Ascending aorta (tissue), 2 donors: ENCODE measurements at regions not wholly inside any gene's neighbourhood (a gene's known extent, or its start where the extent isn't known, plus 50 kb on each side); places are given as distances from the start of the nearest gene placed in this dataset.

ENCODE experiments used
- DNase-seq, 2 donors: peaks; one replicate each; pipeline ENCODE4 v3.0.0-alpha.2; 2019; ENCODE audit warnings: low spot score in 2 of 2
- H3K27ac ChIP-seq, 2 donors: fragments of 200-600 bp; sonication (generic); one replicate each; pipeline ENCODE4 v1.5.1; 2016 to 2017; ENCODE audit warnings: mild to moderate bottlenecking in 1 of 2
- H3K27me3 ChIP-seq: fragments of 200-600 bp; sonication (generic); one replicate; pipeline ENCODE4 v1.5.1; 2017
- H3K36me3 ChIP-seq, 2 donors: fragments of 200-600 bp; sonication (generic); one replicate each; pipeline ENCODE4 v1.5.1; 2016
- H3K4me1 ChIP-seq, 2 donors: fragments of 200-600 bp; sonication (generic); one replicate each; pipeline ENCODE4 v1.5.1; 2016 to 2017; ENCODE audit warnings: mild to moderate bottlenecking in 1 of 2
- H3K4me3 ChIP-seq, 2 donors: fragments of 200-600 bp; sonication (generic); one replicate each; pipeline ENCODE4 v1.5.1; 2016 to 2017; ENCODE audit warnings: mild to moderate bottlenecking in 1 of 2
- H3K9me3 ChIP-seq, 2 donors: fragments of 200-600 bp; sonication (generic); one replicate each; pipeline ENCODE4 v1.5.1; 2016
- CTCF ChIP-seq, 3 experiments: fragments of 200-600 bp in 2 of 3; fragments of 450-650 bp in 1 of 3; sonication (generic) in 2 of 3; IDR thresholded peaks; one replicate each; pipeline ENCODE4 v1.5.1; 2016 to 2019; ENCODE audit warnings: antibody characterized with exemption in 3 of 3, mild to moderate bottlenecking in 1 of 3, moderate library complexity in 1 of 3
- intact Hi-C: fragments of 100-400 bp; cut with DNase I; formaldehyde crosslinking; loops from one replicate; pipeline ENCODE4 v1.15.1; 2023

DNA sequence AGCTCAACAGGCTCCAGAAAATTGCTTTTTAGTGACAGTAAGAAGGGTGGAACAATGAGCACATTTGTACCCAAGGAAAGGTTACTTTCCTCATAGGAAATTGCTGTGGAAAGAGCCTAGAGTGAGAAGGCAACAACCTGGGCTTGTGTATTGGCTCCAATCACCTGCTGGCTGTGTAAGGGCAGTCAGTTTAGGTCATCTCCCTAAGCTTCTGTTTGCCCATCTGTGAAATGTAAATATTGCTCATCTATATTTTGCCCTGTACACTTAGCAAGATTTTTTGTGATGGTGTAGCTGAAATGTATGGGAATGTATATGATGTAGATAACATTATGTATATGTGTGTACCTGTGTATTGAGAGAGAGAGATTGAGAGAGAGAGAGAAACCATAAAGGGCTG lies 225.2 kb upstream of the MPHOSPH6 start:
- intact Hi-C loops = no loop called here
- no peak overlapping the region for H3K4me3 ChIP-seq
- no peaks in the 10 kb centered on the region for H3K27me3 ChIP-seq
- no peaks in the 10 kb centered on the region for H3K9me3 ChIP-seq
- no peak for DNase-seq
- no peak for TF ChIP-seq CTCF (IDR thresholded peaks at IDR 0.05)
- no peaks in the 10 kb centered on the region for H3K36me3 ChIP-seq
- no peaks in the 10 kb centered on the region for H3K4me1 ChIP-seq
- no peak overlapping the region for H3K27ac ChIP-seq

DNA sequence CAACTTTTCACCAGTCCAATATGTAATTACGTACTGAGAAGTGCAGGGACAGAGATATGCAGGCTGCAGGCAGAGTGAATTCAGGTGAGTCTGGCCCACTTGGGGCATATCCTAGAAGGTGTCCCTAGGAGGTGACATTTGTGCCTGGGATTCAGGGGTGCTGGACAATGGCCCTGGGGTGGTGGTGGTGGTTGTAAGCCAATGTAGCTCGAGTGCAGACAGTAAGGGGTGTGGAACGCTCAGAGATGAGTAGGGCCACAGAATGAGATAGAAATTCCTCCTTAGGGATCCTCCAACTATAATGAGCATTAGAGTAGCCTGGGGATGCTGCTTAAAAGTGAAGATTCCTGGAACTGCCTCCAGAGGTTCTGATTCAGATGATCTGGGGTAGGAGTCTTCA lies 221.7 kb upstream of the MPHOSPH6 start:
- no peak for DNase-seq
- Histone ChIP-seq H3K36me3 (no peaks in the 10 kb centered on the region), H3K4me3 (no peak overlapping the region), H3K4me1 (no peaks in the 10 kb centered on the region), H3K27ac (no peak overlapping the region), H3K27me3 (no peaks in the 10 kb centered on the region), H3K9me3 (no peaks in the 10 kb centered on the region)
- TF ChIP-seq CTCF (IDR thresholded peaks at IDR 0.05) = no peak
- intact Hi-C loops = no loop called here

DNA sequence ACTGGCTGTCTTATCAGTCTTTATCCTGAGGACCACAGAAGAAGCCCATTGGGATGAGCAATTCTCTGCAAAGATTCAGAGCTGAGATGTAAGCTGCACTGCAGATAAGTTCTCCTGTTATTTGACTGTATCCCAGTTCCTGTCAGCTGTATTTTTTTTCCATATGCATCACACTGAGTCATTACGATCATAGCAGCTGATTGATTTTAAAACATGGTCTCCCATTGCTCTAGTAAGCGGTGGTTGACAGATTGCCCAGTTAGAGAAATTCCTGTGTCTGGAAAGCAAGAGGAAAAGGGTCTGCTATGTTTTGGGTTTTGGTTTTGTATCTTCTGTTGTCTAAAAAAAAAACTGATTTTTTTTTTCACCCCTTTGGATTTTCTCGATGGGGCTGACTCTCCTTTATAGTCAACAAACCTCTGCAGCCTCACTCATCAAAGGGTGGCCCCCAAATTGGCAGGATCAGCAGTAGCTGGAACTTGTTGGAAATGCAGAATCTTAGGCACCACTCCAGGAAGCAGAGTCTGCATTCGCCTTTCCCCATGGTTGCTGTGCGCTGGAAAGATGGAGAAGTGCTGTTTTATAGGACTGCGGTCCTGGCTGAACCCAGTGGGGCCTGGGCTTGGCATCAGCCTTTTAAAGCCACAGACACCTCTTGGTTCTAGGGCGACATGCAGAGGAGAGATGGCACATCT lies 220.1 kb upstream of the MPHOSPH6 start:
- Histone ChIP-seq H3K4me3 (no peak overlapping the region), H3K9me3 (no peaks in the 10 kb centered on the region), H3K4me1 (no peaks in the 10 kb centered on the region), H3K36me3 (no peaks in the 10 kb centered on the region), H3K27me3 (no peaks in the 10 kb centered on the region), H3K27ac (no peak overlapping the region)
- TF ChIP-seq CTCF (IDR thresholded peaks at IDR 0.05) = no peak
- no peak for DNase-seq
- intact Hi-C loops = no loop called here

- intact Hi-C loops = no loop called here
- H3K9me3 ChIP-seq = no peaks in the 10 kb centered on the region
- no peaks in the 10 kb centered on the region for H3K4me1 ChIP-seq
- H3K27me3 ChIP-seq = no peaks in the 10 kb centered on the region
- H3K36me3 ChIP-seq = no peaks in the 10 kb centered on the region
- H3K27ac ChIP-seq = no peak overlapping the region
- H3K4me3 ChIP-seq = no peak overlapping the region
- no peak for DNase-seq
- no peak for TF ChIP-seq CTCF (IDR thresholded peaks at IDR 0.05)
Observed at GRCh38 chr16:82386761-82387160, 216.7 kb upstream of the MPHOSPH6 start.

DNA sequence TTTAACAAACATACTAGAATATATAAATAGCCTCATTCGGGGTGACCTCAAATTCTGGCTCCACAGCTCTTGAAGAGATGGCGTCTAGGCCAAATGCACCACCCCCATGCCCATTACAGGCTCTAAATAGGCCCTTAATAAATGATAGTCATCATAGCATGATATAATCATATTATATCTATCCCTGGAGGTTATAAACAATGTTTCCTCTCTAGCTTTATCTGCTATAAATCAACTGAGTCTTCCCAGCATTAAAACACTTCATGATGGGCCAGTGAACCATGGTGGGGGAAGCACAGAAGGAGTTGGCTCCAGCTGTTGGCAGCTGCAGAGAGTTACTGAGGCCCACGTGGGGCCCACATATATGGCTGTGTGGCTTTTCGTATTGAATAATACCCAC lies 214.9 kb upstream of the MPHOSPH6 start:
- H3K4me1 ChIP-seq = no peaks in the 10 kb centered on the region
- DNase-seq = no peak
- H3K4me3 ChIP-seq = no peak overlapping the region
- no peak for TF ChIP-seq CTCF (IDR thresholded peaks at IDR 0.05)
- H3K9me3 ChIP-seq = no peaks in the 10 kb centered on the region
- H3K36me3 ChIP-seq = no peaks in the 10 kb centered on the region
- H3K27me3 ChIP-seq = no peaks in the 10 kb centered on the region
- intact Hi-C loops = no loop called here
- H3K27ac ChIP-seq = no peak overlapping the region

DNA sequence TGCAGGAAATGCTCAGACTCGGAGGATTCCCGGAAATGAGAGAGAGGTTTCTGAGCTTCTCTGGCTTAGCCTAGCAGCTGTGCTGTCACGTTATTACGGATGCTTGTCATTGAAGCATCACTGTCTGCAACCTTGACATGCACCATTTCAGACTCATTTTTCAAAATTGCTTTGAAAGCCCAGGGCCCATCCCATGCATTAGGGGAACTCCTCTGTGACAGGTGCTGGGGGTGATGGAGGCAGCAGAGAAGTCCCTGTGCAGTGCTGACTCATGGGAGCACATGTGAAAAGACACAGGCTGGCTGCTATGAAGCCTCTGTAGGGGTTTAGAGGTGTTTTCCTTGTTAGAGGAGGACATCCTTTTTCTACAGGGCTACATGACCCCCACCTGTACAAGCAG lies 214.0 kb upstream of the MPHOSPH6 start:
- H3K4me3 ChIP-seq = no peak overlapping the region
- H3K36me3 ChIP-seq = no peaks in the 10 kb centered on the region
- no peak for DNase-seq
- no peak overlapping the region for H3K27ac ChIP-seq
- H3K9me3 ChIP-seq = no peaks in the 10 kb centered on the region
- TF ChIP-seq CTCF (IDR thresholded peaks at IDR 0.05) = no peak
- H3K27me3 ChIP-seq = no peaks in the 10 kb centered on the region
- intact Hi-C loops = no loop called here
- no peaks in the 10 kb centered on the region for H3K4me1 ChIP-seq
